CD4-positive, alpha-beta T cell treated with Interleukin-15 for 4 hours (primary cell): ENCODE measurements at regions not wholly inside any gene's neighbourhood (a gene's known extent, or its start where the extent isn't known, plus 50 kb on each side); places are given as distances from the start of the nearest gene placed in this dataset.

Source experiments
- DNase-seq: peaks from one replicate; pipeline ENCODE4 v3.0.0-alpha.2; 2020; ENCODE audit warnings: low spot score

DNA sequence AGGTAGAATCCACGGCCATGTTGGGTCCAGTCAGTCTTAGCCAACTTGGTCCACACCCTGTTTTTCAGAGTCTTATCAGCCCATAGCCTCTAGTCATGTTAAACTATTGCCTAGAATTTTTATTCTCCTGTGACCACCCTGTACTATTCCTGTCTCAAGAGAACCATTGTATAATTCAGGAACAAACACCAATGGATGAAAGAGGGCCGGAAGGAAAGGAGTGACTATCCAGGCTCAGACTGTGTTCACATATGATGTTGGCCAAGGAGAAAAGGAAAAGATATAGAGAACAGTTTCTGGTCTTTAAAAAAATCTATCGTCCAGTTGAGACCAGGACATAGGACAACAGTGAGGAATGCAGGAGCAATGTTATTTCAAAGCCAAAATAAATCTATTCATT is 82.9 kb upstream of the SETBP1 start:
- no peak for DNase-seq

DNA sequence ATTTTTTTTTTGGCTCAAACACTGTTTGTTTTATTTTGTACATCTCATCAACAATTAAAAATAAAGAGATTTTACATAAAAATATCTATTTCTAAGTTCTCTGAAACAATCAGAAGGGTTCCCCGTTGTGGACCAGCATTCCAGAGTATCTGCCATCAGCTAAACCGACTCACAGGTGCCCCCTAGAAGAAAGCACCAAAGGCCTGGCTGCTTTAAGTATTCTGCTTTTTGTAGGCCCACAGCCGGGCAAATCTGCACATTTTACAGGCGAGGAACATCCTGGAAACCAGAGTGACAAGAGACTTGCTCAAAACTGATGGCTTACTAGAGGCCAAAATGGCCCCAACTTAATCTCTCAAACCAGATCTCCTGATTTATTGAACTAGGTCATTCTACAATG is 82.2 kb upstream of the SETBP1 start:
- DNase-seq: no peak

DNA sequence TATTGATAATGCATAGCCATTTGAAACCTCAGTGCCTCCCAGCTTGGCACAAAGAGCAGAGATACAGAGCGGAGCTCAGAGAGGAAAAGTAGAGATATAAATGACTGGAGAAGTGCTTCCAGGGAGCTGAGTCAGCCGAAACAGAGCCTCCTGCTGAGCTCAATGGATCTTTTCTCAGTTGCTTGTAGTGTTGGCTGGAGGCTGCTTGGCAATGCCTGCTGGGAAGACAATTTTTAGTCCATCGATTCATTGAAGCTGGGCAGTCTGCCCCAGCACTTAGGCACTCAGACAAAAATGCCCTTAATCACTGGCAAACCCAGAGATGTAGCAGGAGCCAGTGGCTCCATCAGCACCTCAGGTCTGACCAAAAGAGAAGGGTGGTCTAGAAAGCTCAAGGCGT is 81.3 kb upstream of the SETBP1 start:
- DNase-seq: no peak

DNA sequence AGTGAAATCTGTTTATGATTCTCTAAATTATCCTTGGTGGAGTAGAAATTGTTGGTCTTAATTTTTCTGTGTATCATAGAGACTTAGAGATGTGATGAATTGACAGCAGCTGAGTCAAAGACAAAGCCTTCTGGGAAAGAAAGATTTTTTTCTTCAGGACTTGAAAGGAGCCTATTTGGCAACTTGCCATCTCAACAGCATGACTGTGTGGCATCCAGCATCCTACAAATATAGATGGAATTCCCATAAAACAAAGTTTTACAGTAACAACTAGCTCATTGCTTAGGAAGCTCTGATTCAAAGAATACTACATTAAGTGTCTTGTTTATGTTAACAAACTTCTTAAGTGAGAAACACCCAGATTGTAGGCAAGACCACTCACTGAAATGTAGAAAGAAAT is 79.2 kb upstream of the SETBP1 start:
- no peak for DNase-seq

DNA sequence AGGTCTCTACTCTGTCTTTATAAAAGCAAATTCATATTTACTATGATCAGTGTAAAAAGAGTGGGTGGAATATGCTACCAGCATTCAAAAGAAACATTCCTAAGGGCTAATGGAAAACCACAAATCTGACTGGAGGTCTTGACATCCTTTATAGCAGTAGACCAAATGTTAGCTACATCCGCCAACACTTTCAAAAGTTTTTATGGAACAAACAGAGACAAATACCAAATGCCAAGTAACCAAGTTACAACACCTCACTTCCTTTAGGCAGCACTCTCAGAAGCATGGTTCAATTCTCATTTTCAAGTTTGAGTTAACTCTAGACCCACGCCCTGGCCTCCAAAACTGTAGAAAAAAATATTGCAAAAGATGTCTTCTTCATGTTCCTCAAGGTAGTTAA is 78.3 kb upstream of the SETBP1 start:
- no peak for DNase-seq

DNA sequence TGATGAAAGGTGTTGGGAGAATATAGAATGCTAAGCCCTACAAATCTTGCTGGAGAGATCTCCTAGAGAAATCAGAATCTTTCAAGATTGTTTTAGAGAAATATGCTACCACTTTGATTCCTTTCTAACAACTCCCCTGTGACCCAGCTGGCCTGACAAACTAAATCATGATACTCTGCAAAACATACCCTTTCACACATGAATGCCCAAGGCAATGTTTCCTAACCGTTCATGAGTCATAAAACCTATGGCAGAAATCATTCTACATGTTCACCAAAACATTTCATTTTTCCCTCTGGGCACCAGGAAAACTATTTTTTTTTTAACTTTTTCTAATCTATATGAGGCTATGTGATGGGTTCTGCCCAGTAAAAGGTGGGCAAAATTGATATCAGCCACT is 77.8 kb upstream of the SETBP1 start:
- DNase-seq: no peak

DNA sequence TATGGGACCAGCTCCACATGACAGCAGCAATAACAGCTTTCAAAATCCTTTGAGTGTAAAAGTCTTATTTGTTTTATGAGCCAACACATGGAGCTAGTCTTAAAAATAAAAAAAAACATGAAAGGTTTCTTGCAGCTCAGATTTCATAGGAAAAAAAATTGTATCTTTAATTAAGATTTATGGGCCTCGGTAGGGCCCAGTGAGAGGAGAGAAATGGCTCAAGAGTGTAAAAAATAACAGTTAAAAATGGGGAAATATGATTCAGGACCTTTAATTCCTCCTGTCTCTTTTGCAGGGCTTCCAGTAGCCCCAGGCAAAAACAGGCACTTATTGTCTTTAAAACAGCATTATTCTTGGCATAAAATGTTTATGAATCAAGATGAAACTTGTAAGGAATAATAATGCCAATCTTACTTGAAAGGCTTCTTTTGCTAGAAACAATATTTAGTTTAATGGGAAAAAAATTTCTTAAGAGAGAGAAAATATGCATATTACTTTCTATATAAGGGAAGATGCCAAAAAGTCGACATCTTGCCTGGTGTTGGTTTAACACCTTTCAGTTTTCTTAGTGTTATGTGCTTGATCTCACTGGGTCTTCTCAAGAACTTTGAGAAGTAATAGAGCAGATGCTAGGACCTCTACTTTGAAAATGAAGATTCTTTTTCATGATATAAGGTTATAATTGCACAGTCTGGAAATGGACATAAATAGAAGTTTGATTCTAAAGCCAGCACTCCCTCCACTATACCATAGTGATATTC is 71.3 kb upstream of the SETBP1 start:
- no peak for DNase-seq

DNA sequence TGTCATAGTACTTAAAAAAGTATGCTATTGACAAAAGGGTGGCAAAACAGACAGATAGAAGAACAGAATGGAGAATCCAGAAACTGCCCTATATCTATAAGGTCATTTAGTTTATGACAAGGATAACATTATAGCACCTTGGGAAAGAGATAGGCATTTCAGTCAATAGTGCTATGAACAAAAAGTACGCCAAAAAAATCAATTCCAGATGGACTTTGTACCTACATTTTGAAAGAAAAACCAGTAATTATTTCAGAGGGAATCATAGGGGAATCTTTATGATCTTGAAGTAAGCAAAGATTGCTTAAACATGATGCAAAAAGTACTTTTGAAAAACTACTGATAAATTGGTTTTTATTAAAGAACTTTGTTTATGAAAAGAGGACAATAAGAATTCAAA is 59.9 kb upstream of the SETBP1 start:
- no peak for DNase-seq

DNA sequence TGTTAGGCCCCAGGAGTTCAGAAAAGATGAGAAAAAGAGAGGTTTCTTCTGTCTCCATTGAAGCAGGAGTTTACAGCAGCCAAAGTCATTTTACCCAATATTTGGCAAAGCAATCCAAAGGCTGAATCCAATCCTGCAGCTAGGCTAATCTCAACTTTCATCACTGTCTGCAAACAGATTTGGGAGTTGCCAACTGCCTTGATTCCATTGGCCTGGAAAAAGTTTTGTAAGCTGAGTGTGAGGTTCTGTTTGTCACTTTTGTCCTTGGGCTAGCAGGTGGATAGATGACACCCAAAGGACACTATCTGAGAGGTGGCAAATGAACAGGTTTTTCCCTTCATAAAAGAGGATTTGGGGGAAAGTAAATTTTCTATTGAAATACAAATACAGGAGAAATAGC is 56.6 kb upstream of the SETBP1 start:
- DNase-seq: no peak

DNA sequence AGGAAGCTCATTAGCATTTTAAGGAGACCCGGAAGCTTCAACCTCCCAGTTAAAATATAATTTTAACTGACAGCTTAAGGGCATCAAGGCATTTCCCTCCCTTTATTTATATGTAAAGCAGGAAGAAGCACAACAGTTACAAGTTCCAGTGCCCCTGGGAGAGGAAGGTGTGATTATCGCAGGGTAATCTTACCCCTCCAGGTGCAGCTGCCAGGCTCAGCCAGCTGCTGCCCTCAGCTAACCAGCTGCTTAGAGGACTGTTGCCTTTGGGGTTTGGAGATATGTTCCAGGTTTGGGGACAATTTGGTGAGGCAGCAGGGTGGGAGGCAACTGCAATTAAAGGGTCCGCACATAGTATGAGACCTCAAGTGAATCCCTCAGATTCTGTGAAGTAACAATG is 55.3 kb upstream of the SETBP1 start:
- DNase-seq: no peak

DNA sequence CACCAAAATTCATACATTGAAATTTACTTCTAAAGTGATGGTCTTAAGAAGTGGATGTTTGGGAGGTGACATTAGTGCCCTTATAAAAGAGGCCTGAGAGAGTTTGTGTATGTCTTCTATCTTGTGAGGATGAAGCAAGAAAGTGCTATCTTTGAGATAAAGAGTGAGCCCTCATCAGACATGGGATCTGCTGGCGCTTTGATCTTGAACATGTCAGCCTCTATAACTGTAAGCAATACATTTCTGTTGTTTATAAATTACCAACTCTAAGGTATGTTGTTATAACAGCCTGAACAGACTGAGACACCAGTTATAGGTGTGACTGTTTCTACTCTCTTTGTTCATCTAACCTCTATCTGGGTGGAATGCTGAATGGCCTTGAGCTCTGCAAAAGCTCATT is 54.5 kb upstream of the SETBP1 start:
- DNase-seq: no peak

DNA sequence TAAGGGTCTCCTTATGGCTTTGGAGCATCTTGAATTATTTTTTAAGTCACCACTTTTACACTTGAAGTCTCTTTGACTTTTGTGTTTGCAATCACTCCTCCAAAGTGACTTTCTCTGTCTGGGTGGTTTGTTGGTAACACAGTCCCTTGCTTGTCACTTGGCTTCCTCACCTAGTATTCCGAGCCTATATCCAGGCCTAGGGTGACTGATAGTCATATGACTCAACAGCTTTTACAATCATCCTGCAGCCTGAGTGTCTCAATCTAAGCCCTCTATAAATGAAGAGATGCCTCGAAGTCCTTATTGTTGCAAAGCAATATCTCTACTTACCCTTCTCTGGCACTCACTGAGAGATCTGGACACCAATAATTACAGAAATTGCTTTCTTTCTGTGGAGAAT is 53.9 kb upstream of the SETBP1 start:
- DNase-seq: no peak

DNA sequence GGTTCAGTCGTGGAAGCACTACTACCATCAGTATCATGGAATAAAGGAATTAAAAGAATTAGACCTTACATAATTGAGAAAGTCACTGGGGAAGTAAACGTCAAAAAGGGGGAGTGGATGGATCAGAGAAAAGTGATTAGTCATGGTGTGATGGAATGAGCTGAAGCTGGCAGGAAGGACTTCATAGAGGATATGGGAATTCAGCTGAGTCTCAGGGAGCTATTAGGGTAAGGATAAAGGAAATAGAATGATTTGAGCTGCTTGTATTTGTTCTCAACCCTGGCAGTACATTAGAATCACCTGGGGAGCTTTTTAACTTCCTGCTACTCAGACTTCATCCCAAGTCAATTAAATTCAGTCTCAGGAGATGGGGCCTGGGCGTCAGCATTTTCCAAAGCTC is 53.4 kb upstream of the SETBP1 start:
- no peak for DNase-seq

DNA sequence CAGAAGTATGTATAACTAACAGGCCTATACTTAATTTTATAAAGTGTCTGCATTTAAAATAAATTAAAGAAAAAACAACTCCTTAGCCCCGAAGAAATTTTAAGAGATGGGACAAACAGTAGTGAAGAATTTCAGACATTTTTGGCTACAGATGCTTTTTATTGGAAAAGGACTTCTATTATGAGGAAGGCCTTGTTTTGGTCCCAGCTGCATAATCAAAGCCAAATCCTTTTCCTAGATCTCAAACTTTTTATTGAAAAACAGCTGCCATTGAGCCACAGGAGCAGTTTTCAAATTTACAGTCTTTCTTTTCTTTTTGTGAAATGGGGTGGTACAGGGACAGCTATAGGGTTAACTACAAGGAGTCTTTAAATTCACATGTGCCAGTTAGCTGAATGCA is 51.3 kb upstream of the SETBP1 start:
- no peak for DNase-seq

DNA sequence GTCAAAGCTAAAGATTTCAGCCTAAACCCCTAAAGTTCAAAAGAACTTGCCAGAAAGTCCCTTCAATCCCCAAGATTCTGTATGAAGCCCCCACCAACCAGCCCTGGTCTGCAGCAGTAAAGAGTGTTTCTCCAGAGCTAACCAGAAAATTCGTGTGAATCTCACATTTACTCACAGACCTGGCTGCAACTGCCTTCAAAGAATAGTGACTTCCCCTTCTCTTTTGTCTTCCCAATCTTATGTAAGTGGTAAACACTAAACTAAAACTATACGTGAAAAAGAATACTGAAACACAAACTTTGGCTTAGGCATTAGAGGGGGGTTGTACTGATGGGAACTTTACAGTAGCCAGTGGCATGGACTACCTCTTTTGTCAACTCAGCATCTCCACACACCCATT is 50.6 kb upstream of the SETBP1 start:
- no peak for DNase-seq
